ENCODE measurements at regions not wholly inside any gene's neighbourhood (a gene's known extent, or its start where the extent isn't known, plus 50 kb on each side); places are given as distances from the start of the nearest gene placed in this dataset.
"Not testable (repeated sequence)": the region's sequence is repeated elsewhere in the genome, so short reads cannot be mapped to it uniquely, and the experiment has no call there.

DNA sequence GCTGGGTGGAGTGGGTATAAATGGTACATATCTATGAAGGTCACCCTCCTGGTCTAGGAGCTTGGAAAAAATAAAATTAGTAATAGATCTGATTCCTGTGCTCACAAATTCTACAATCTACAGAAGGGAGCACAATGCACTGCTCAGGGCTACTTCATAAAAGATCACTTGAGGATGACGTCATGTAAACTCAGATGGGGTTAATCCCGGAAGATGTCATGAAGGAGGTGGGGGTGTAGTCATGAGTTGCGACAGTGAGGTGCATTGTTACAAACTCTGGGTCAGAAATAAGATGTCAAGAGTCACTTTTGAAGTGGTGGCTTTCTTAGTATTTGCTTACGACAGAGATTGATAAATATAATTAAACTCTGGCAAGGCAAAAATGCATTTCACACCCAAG, 68.2 kb downstream of the LHX9 start:
- H3K4me1 Mint-ChIP-seq (ENCODE audit: low read depth), result peaks cover 4% of the 10 kb centered on the region
- H3K27me3 Mint-ChIP-seq (ENCODE audit: low read depth), result peaks cover 43% of the 10 kb centered on the region
- no peak overlapping the region for H3K27ac Mint-ChIP-seq
- no peaks in the 10 kb centered on the region for H3K36me3 Mint-ChIP-seq (ENCODE audit: low read depth)
- H3K9me3 Mint-ChIP-seq, result no peaks in the 10 kb centered on the region
- DNase-seq (ENCODE audit: low spot score), result no peak
- no peak overlapping the region for H3K4me3 Mint-ChIP-seq

GRCh38 chr1:197986817-197987216, 69.6 kb downstream of the LHX9 start:
- Mint-ChIP-seq H3K27ac (no peak overlapping the region), H3K9me3 (no peaks in the 10 kb centered on the region), H3K36me3 (ENCODE audit: low read depth) (no peaks in the 10 kb centered on the region), H3K4me1 (ENCODE audit: low read depth) (peaks cover 4% of the 10 kb centered on the region), H3K4me3 (no peak overlapping the region), H3K27me3 (ENCODE audit: low read depth) (peaks cover 45% of the 10 kb centered on the region)
- no peak for DNase-seq (ENCODE audit: low spot score)

DNA sequence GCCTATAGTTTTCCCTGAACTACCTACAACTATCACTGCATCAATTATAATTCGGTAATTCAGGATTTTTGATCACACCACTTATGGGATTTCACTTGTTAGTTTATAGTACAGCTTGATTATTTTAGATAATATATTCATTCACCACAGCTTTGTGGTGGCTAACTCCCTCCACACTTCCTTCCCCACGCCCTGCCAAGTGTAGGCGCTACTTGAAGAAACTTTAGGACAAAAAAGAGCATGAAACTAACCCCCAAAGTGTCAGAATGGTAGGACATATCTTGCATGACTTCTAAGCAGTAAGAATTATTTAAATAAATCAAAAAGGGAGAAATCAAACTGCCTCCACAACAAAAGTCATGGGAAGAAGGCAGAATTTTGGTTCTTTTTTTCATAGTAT, 70.1 kb downstream of the LHX9 start:
- no peaks in the 10 kb centered on the region for H3K9me3 Mint-ChIP-seq
- H3K27ac Mint-ChIP-seq, result no peak overlapping the region
- H3K4me1 Mint-ChIP-seq (ENCODE audit: low read depth), result peaks cover 4% of the 10 kb centered on the region
- H3K36me3 Mint-ChIP-seq (ENCODE audit: low read depth), result no peaks in the 10 kb centered on the region
- peaks cover 40% of the 10 kb centered on the region for H3K27me3 Mint-ChIP-seq (ENCODE audit: low read depth)
- DNase-seq (ENCODE audit: low spot score), result no peak
- H3K4me3 Mint-ChIP-seq, result no peak overlapping the region

- H3K4me1 Mint-ChIP-seq (ENCODE audit: low read depth); H3K4me3 Mint-ChIP-seq; H3K27ac Mint-ChIP-seq; DNase-seq (ENCODE audit: low spot score); H3K9me3 Mint-ChIP-seq; H3K36me3 Mint-ChIP-seq (ENCODE audit: low read depth): not testable (repeated sequence)
- peaks cover 36% of the 10 kb centered on the region for H3K27me3 Mint-ChIP-seq (ENCODE audit: low read depth)
Observed at GRCh38 chr1:197988581-197988980, 71.4 kb downstream of the LHX9 start.

DNA sequence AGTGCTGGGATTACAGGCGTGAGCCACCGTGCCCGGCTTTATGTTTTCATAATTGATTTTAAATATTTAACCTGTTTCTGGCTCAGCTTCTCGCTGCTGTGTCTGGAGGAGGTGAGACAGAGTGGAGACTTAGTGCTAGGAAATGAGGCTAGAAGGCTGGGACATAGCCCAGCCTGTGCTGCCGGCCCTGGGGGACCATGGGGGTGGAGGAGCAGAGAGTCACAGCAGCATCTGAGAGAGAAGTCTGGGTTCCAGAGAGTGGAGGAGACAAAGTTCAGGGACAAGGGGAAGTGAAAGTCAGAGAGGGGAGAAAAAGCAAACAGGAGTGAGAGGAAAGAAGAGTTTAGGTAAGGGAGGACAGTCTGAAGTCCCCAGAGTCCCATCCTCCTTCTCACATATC, 71.9 kb downstream of the LHX9 start:
- peaks cover 31% of the 10 kb centered on the region for H3K27me3 Mint-ChIP-seq (ENCODE audit: low read depth)
- no peak overlapping the region for H3K4me3 Mint-ChIP-seq
- H3K27ac Mint-ChIP-seq, result no peak overlapping the region
- no peaks in the 10 kb centered on the region for H3K9me3 Mint-ChIP-seq
- H3K36me3 Mint-ChIP-seq (ENCODE audit: low read depth), result no peaks in the 10 kb centered on the region
- no peak for DNase-seq (ENCODE audit: low spot score)
- peaks cover 4% of the 10 kb centered on the region for H3K4me1 Mint-ChIP-seq (ENCODE audit: low read depth)

- no peaks in the 10 kb centered on the region for H3K9me3 Mint-ChIP-seq
- no peaks in the 10 kb centered on the region for H3K36me3 Mint-ChIP-seq (ENCODE audit: low read depth)
- DNase-seq (ENCODE audit: low spot score), result no peak
- H3K4me1 Mint-ChIP-seq (ENCODE audit: low read depth), result peaks cover 11% of the 10 kb centered on the region
- H3K27ac Mint-ChIP-seq, result no peak overlapping the region
- no peak overlapping the region for H3K4me3 Mint-ChIP-seq
- H3K27me3 Mint-ChIP-seq (ENCODE audit: low read depth), result peaks cover 19% of the 10 kb centered on the region
Observed at GRCh38 chr1:197991594-197991993, 74.4 kb downstream of the LHX9 start.

DNA sequence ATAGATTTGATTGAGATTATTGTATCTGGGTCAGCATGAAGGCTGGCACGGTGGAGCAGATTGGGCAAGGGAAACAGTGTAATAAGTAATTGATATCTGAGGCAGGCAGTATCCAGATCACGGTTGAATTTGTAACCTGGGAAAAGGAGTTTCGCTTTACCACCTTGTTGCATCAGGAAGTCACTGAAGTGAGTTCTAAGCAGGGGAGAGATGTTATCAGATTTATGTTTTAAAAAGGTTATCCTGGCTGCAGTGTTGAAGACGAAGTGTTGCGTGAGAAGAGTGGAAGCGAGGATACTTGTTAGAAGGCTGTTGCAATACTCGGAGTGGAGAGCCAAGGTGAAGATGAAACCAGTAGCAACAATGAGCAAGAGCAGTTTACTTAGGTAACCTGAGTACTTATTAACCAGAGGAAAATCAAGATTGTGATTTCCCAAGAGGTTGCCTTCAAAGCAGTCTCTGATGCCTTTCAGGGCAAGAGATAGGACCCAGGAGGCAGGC, 77.8 kb downstream of the LHX9 start:
- H3K9me3 Mint-ChIP-seq, result no peaks in the 10 kb centered on the region
- H3K4me1 Mint-ChIP-seq (ENCODE audit: low read depth), result peaks cover 8% of the 10 kb centered on the region
- H3K36me3 Mint-ChIP-seq (ENCODE audit: low read depth), result no peaks in the 10 kb centered on the region
- no peak overlapping the region for H3K27ac Mint-ChIP-seq
- H3K27me3 Mint-ChIP-seq (ENCODE audit: low read depth), result peaks cover 10% of the 10 kb centered on the region
- no peak overlapping the region for H3K4me3 Mint-ChIP-seq
- no peak for DNase-seq (ENCODE audit: low spot score)

GRCh38 chr1:197995408-197996258, 78.5 kb downstream of the LHX9 start:
- peaks cover 8% of the 10 kb centered on the region for H3K4me1 Mint-ChIP-seq (ENCODE audit: low read depth)
- H3K9me3 Mint-ChIP-seq, result no peaks in the 10 kb centered on the region
- no peak overlapping the region for H3K27ac Mint-ChIP-seq
- H3K36me3 Mint-ChIP-seq (ENCODE audit: low read depth), result no peaks in the 10 kb centered on the region
- no peak for DNase-seq (ENCODE audit: low spot score)
- H3K27me3 Mint-ChIP-seq (ENCODE audit: low read depth), result peaks cover 7% of the 10 kb centered on the region
- no peak overlapping the region for H3K4me3 Mint-ChIP-seq

- H3K27me3 Mint-ChIP-seq (ENCODE audit: low read depth); H3K9me3 Mint-ChIP-seq; H3K27ac Mint-ChIP-seq; H3K36me3 Mint-ChIP-seq (ENCODE audit: low read depth); H3K4me3 Mint-ChIP-seq; H3K4me1 Mint-ChIP-seq (ENCODE audit: low read depth); DNase-seq (ENCODE audit: low spot score): not testable (repeated sequence)
Observed at GRCh38 chr1:197996259-197996512, 79.0 kb downstream of the LHX9 start.

- no peaks in the 10 kb centered on the region for H3K36me3 Mint-ChIP-seq (ENCODE audit: low read depth)
- H3K27ac Mint-ChIP-seq, result no peak overlapping the region
- H3K4me3 Mint-ChIP-seq, result no peak overlapping the region
- no peaks in the 10 kb centered on the region for H3K9me3 Mint-ChIP-seq
- H3K27me3 Mint-ChIP-seq (ENCODE audit: low read depth), result peaks cover 2% of the 10 kb centered on the region
- no peak for DNase-seq (ENCODE audit: low spot score)
- H3K4me1 Mint-ChIP-seq (ENCODE audit: low read depth), result peaks cover 19% of the 10 kb centered on the region
Observed at GRCh38 chr1:197998110-197998509, 80.9 kb downstream of the LHX9 start.

DNA sequence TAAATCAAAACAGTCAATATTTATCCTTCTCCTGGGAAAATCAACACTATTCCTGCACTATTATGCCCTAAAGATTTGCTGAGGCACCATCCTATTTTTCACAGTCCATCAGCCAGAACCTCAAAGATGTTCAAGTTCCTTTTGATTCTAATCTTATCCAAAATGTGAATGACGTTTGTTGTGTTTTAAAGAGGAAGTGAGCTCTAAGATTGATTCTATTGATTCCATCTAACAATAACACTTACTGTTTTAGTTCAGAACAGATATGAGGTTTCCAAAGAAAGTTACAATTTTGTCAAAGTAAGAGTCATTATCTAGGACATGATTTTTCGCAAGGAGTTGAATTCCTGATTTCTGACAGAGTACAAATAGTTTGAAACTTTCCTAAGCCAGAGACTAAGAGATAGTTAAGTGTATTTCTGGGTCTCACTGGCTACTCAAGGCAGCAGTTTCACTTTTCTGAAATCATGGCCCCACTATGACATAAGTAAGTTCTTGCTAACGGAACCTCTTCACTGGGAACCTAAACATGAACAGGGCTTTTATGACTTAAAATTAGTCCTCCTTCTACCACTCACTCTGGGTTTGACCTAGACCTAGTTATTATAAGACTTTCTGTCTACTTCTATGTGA, 84.7 kb downstream of the LHX9 start:
- Mint-ChIP-seq H3K4me1 (ENCODE audit: low read depth) (peaks cover 11% of the 10 kb centered on the region), H3K36me3 (ENCODE audit: low read depth) (no peaks in the 10 kb centered on the region), H3K9me3 (no peaks in the 10 kb centered on the region), H3K27ac (no peak overlapping the region), H3K4me3 (no peak overlapping the region), H3K27me3 (ENCODE audit: low read depth) (peaks cover 19% of the 10 kb centered on the region)
- DNase-seq (ENCODE audit: low spot score), result no peak

GRCh38 chr1:198003468-198003867, 86.3 kb downstream of the LHX9 start:
- Mint-ChIP-seq H3K27ac (no peak overlapping the region), H3K4me3 (no peak overlapping the region), H3K36me3 (ENCODE audit: low read depth) (no peaks in the 10 kb centered on the region), H3K27me3 (ENCODE audit: low read depth) (peaks cover 26% of the 10 kb centered on the region), H3K4me1 (ENCODE audit: low read depth) (peaks cover 11% of the 10 kb centered on the region), H3K9me3 (peaks cover 9% of the 10 kb centered on the region)
- DNase-seq (ENCODE audit: low spot score), result no peak

DNA sequence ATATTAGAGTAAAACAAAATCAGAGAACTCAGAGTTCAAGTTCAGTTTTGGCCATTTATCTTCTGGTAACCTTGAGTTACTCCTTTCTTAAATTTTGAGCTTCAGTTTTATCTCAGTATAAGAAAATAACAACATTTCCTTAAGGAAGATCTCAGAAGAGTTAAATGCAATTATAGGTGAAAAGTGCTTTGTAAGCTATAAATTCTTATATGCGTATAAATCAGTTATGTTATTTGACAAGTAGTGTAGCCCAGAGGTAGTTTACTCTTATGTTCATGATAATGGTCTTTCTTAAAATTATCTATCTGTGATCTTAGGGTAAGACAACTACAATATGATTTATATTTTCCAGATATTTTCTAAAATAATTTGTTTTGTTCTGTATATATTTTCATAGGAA, 89.8 kb downstream of the LHX9 start:
- no peak overlapping the region for H3K4me3 Mint-ChIP-seq
- peaks cover 24% of the 10 kb centered on the region for H3K27me3 Mint-ChIP-seq (ENCODE audit: low read depth)
- no peaks in the 10 kb centered on the region for H3K36me3 Mint-ChIP-seq (ENCODE audit: low read depth)
- peaks cover 3% of the 10 kb centered on the region for H3K4me1 Mint-ChIP-seq (ENCODE audit: low read depth)
- no peak overlapping the region for H3K27ac Mint-ChIP-seq
- peaks cover 29% of the 10 kb centered on the region for H3K9me3 Mint-ChIP-seq
- DNase-seq (ENCODE audit: low spot score), result no peak

DNA sequence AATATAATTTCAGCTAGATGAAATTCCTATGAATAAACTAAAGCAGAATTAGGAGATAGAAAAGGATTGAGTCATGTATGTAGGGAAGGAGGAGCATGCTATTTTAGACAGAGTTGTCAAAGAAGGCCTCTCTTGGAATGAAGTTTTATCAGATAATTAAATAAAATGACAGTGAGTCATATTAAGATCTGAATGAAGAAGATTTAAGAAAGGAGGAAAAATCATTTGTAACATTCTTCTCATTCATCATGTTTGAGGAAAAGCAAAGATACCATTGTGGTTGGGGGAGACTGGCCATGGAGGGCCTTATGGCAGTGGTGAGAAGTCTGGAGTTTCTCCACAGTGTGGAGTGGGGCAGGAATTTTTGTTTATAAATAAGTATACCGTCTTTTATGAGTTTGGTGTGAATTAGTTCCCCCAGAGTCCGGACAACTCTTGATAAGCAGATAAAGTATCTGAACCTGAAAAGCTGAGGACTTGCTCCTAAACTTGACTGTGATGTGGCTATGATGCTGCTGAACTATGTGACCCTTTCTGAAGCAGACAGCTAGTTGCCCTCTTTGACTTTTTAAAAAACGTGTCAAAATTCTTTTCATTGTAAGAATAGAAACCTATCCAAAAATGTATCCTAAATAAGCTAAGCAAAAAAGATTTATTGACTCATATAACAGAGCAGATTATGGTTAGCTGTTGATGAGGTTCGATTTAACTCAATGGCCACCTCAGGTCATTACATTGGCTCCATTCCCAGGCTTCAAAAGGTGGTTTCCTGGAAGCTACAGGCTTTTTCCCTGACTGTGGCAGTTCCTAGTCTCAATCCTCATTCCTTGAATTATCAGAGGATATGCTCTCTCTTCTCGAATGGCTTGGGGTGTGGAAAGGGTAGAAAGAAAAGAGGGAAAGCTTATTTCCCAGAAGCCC, 90.8 kb downstream of the LHX9 start:
- Mint-ChIP-seq H3K4me3 (no peak overlapping the region), H3K27ac (no peak overlapping the region), H3K4me1 (ENCODE audit: low read depth) (no peaks in the 10 kb centered on the region), H3K27me3 (ENCODE audit: low read depth) (peaks cover 28% of the 10 kb centered on the region), H3K36me3 (ENCODE audit: low read depth) (no peaks in the 10 kb centered on the region), H3K9me3 (peaks cover 29% of the 10 kb centered on the region)
- DNase-seq (ENCODE audit: low spot score), result no peak
